ENCODE measurements at regions not wholly inside any gene's neighbourhood (a gene's known extent, or its start where the extent isn't known, plus 50 kb on each side); places are given as distances from the start of the nearest gene placed in this dataset.

DNA sequence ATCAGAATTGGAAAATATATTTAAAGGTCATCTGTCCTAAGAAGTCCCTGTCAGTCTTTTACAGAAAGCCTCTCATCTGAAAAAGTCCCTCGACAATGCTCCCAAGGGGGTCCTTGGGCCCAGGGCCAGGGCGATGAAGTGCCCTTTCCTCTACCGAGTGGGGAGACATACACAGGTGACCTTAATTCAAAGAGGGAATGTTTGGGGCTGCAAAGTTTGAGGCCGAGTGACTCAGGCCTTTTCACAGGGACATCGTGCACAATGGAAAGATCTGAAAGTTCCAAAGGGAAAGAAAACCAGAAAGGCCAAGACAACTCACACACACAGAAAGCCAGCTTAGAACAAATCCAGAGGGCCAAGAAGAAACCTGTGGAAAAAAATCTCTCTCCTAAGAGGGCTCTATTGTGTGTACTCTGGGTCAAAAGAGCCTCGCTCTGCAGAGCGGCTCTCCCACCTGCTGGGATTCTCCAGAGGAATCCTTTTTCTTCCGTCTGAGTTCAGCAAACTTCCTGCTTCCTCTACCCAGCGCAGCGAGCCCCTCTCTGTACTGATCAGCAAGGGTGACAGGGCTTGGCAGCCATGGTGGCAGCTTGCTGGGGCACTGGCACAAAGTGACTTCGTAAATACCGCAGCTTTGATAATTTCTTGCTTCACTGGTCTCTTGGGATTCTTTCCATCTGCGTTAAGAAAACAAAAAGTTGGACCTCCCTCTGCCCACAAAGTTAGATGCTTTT lies 259.1 kb downstream of the OPA1 start:
- no peak for DNase-seq

DNA sequence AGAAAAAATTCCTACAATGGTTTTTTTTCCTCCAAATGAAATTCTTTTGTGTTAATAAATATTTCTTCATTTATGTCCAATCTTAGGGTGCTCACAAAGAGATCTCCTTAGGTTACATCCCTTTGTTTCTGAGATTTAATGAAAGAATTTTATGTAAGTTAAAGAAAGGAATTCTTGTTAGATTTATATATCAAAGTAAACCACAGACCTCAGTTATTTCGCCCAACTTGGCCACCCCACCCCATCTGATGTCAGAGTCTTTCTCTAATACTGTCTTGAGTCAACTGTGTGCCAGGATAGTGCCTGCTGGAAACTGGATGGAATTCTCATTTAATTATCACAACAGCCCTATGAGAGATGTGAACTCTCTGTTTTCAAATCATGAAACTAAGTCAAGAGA lies 259.9 kb downstream of the OPA1 start:
- no peak for DNase-seq

DNA sequence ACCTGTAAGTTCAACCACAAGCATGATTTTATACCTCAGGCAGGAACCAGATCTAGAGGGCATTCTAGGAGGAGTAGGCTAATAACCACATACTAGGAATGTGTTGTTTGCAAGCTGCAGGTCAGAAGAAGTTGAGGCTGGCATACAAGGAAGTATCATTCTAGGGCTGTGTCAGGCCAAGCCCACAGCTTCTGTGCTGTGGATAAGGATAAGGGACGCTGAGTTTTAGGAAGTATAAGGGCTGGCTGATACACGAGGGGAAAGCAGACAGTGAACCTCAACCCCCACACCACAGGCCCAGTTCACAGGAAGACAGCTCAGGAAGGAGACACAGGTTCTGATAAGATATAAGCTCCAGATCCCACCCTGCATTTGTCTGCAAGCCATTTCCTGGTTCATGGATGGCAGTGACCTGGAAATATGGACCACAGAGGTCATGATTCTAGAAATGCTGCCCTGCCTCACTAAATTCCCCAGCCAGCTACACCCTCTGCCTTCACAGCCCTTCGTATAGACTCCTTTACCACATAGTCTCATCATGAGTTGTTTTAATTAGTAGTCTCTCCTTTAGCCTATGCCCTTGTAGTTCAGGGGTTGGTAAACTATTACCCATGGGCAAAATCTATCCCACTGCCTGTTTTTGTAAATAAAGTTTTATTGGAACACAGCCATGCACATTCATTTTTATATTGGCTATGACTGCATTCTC lies 260.7 kb downstream of the OPA1 start:
- no peak for DNase-seq

DNA sequence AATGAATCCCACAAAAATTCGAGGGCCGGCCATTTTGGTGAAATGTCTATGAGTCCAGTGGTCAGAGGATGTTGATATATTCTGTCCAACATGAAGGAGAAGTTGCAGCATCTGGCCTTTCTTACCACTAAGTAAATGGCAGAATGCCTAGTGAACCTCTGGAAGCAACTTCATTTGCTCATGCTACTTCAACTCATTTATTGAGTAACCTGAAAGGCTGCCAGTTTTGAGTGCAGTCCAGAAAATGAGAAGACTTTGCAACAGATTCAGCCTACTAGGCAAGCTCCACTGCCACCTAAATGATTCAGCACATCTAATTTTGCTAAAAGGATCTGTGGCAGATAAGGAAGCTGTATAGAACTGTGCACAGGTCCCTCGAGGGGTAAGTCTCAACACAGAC lies 265.0 kb downstream of the OPA1 start:
- no peak for DNase-seq

DNA sequence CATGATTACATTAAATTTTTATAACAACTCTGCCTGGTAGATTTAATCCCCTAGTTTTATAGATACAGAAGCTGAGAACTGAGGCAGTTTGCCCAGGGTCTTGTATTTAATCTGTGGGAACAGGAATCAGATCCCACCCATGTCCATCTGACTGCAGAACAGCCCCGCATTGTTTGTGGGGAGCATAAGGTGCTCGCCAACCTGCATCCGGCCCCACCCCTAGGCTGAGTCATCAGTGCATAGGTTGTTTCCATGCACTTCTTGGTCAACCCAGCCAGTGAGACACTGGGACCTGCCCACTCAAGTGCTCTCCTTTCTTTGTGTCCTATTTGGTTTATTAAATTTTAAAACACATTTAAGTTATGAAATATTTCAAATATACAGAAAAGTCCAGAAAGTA lies 266.2 kb downstream of the OPA1 start:
- DNase-seq = no peak

DNA sequence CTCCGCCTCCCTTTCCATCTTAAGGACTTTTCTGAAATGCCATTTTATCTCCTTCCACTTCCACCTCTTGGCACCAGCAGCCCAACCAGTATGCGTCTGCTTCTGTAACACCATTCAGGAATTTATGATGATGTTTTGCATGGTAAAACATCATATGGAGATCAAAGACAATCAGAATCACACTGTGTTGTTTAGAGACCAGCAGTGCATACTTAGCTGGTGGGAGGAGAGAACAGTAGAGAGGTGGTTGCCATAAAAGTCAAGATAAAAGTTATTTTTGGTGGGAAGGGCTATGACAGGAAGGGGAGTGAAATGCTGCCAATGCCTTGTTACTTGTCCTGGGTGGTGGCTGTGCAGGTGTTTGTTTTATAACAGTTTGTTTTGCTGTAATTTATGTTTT lies 268.0 kb downstream of the OPA1 start:
- no peak for DNase-seq

DNA sequence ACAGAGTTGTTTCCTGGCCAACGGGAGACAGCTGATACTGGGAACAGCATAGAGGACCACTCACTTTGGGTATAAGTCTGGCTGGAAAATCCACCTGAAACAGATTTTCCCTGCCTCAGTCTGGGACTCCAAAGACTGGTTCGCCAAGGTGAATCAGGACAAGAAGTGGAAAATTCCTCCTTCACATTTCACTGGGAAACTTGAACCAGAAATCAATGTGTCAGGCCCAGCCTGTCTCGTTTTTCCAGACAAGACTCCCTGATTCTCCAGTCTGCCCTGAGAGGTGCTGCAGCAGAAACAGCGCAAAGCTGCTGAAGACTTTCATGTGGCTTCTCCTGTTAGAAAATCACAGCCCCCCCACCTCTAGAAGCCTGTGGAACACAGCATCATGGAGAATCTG lies 269.8 kb downstream of the OPA1 start:
- DNase-seq = no peak

DNA sequence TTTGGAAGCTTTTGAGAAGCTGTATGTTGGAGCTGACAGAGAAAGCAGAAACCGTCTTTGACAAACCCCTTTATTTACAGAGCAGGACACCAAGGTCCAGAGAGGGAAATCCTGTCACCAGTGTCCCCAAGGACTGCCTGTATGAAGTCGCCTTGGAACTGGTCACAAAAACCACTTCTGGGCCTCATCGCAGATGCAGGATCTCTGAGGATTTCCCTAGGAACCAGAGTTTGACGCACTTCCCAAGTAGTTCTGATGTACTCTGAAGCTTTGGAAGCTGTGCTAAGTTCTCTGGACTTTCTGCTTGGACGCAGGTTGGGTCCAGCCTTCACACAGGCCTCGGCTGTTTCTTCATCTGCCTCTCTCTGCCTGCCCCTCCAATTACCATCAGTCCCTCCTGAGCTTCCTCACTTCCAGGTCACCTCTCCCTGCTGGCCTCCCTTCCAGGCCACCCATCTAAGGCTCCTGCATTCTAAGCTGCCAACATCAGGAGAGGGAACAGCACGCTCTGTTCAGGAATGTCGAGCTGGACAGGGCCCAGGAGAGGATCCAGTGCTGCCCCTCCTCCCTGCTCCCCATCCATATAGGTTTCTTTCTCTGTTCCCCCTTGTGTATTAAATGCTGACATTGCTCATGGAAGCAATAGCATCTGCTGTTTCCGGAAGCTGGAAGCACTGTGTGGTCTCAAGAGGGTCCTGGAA lies 270.8 kb downstream of the OPA1 start:
- DNase-seq = no peak

DNA sequence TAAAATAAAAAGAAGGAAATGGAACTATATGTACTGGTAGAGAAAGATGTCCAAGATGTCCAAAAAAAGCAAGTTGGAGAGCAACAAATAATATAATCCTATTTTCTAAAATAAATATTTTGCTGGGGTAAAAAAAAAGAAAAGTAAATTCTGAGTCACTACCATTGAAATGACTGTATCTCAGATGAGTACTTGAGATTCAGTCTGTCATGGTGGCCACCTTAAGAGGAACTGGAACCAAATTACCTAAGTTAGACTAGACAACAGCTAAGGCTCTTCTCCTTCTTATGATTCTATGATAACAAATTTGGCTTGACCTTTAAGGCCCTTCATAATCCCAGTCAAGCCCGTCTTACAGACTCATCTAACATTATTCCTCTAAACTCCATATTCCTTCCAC lies 270.6 kb upstream of the HES1 start:
- no peak for DNase-seq

DNA sequence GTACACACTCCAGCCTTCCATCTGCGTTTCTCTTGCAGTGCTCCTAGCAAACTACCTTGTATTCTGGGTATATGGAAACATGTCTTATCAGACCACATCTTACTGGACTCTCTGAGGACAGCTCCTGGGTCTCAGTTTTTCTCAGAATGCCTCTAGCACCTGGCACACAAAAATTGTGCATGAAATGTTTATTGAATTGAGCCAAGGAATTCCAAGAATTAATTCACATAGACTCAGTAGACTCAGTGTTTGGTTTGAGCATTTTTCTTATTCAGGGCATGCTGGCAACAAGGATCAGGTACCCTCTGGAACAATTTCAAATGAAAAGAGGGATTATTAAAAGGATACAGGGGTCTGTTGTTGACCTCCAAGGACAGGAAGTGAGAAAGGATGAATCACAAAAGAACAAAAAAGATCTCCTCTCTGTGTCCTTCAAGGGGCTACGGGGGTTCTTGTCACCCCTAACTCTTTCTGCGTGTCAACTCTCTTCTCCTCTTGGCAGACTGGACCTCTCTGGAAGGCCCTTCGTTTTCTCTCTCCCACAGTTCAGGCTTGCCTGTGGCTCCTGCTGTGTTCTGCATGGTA lies 270.0 kb upstream of the HES1 start:
- DNase-seq = no peak

DNA sequence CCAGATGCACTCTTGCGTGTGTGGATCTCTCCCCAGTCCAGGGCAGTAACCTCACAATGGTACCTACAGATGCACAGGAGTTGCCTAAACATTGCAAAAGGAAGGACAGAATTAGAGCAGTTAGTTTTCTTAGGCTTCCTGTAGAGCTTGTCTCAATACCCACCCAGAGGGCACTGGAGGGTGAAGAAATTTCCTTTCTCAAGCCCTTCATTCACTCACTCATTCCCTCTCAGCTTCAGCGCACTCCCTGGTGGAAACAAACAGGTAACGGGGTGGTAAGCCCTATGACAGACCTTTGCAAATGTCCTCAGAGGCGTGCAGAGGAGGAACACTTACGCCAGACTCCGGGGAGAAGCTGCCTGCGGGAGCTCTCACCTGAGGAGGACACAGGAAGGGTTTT lies 267.4 kb upstream of the HES1 start:
- no peak for DNase-seq

DNA sequence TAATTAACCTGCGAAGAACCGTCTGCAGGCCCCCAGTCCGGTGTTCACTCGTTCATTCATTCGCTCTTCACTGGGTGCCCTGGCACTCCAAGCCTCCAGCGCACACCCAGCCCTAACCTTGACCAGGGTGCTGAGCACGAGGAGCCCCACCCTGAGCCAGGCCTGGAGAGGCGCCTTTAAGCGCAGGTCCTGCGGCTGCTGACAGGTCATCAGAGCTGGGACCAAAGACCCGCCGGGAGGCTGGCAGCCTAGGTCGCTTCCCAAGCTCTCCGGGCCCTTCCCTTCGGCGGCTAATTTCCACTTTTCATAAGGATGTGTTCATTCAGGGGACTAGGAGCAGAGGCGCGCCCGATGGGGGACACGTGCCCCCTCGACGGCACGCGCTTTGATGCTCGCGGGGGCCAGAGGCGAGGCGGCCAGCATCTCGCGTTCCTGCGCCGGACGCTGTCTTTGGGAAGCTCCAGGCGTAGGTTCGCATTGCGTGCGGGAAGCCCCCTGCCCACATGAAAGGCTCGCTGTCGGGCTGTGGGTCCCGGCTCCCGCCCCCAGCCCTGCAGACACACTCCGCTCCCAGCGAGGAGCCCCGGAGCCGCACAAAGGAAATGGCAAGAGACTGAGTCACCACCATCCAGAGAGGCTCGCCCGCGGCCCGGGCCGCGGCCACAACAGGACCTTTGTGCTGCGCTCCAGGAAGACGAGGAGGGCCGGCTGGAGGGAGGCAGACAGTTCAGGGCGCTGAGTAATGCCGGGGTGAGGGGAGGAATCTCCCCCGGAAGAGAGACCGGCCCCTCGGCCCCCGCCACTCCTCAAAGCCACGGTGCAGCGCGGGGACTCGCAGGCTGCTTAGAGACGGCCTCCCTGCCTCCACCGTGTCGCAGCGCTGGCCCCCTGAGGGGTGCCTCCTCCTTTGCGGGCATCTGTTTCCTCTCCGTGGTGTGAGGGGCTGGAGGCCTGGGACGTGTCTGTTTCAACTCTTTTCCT lies 266.4 kb upstream of the HES1 start:
- DNase-seq = peak; percentile 67

DNA sequence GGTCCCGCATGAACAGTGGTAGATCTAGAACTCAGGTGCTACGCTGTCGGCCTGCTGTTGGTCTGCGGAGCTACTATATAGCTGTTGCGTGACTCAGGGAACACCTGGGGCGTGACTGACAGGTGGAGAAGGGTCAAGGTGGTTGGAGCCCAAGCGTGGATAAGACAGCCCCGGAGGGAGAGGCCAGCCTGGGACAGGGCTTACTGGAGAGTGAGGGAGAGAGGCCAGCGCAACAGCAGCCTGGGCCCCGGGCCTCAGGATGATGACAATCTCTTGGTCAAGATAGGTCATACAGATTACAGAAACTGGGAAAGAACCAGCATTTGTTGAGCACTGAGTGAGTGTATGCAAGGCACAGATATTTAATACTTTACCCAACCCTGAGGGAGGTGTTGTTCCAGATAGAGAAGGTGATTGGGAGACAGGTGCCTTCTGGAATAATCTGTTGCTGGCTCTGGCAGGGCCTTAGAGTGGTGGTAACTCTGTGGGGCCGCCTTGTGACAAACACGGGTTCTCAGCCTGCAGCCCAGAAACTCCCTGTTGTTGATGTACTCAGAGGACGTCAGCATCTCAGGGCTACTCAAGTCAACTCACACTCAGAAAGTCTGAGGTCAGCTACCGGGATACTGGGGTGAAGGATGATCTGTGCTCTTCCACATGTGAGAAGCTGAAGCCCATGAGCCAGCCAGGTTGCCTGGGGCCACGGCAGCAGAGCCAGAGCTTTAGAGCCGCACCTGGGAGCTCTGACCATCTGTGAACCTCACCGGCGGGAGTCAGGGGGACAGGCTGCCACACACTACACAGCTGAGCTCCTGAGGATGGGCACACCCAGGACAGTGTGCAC lies 265.4 kb upstream of the HES1 start:
- no peak for DNase-seq

DNA sequence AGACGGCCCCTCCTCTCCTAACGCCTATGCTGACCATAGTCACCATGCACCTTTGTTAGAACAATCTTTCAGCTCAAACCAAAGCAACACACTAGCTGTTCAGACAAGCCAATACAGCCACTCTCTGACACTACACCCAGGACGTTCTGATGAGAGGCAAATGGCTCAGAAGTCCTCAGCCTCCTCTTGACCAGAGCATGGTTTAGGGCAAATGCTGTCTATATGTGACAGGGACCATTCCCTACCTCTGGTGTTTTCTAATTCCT lies 264.8 kb upstream of the HES1 start:
- DNase-seq = no peak

DNA sequence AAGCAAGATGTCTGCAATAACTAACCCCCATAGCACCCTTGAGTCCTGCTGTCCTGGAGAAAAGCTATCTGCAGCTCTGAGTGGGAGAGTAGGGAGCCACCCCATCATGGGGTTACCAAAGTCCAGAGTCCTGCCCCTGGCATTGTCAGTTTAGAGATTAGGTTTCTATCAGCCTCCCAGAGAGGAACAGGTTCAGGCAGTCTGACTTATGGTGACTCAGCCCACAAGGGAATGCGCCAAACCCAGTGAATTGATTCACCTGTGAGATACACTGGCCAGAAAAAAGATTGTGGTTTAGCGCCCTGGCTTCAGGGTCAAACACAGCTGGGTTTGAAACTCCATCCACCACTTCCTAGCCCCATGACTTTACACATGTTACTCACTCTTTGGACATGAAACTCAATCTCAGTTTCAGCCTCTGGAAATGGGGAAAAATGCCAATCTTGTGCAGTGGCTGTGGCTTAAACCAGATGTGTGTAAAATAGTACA lies 263.6 kb upstream of the HES1 start:
- DNase-seq = no peak

DNA sequence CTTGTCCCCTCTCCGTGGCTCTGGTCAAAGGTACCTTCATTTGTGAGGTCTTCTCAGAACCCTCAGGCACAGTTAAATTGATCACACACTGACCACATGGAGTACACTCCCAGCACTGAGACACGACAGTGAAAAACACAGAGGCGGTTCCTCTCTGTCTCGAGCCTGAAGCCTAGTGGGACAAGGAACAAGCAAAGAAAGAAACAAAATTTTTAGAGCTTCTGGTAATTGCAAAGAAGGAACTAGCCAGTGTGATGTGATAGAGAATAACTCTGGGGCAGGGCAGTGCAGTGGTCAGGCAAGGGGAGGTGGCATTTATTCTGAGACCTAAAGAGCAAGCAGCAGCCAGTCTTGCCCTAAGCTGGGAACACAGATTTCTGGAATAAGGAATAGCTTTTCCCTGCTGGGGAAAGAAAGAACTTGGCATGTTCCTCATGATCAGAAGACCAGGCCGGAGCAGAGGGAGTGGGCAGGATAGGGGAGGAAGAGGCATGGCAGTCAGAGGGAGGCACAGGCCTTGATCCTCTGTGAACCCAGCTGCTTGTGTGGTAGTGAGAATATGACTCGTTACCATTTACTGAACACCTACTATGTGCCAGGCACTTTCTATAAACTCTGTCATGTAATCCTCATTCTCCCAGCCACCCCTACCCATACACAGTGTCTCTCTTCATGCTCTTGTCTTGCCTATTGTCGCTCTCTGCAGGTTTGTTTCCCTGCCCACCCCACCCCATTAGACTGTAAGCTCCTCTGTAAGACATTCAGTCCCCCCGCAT lies 262.3 kb upstream of the HES1 start:
- no peak for DNase-seq

DNA sequence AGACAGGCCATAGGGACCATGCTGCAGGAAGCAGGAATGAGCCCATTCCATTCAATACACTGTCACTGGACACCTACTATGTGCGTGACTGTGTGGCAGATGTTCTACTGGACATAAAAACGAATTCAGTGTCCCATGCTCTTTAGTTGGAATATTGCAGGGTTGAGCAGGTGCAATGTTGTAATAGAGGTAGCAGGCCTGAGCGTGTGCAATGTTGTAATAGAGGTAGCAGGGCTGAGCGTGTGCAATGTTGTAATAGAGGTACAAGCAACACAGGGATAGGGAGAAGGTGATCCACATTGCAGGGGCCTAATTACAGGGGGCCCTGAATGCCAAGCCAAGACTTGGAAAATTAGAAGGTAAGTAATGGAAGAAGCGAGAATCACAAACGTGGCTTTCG lies 261.4 kb upstream of the HES1 start:
- DNase-seq = no peak

DNA sequence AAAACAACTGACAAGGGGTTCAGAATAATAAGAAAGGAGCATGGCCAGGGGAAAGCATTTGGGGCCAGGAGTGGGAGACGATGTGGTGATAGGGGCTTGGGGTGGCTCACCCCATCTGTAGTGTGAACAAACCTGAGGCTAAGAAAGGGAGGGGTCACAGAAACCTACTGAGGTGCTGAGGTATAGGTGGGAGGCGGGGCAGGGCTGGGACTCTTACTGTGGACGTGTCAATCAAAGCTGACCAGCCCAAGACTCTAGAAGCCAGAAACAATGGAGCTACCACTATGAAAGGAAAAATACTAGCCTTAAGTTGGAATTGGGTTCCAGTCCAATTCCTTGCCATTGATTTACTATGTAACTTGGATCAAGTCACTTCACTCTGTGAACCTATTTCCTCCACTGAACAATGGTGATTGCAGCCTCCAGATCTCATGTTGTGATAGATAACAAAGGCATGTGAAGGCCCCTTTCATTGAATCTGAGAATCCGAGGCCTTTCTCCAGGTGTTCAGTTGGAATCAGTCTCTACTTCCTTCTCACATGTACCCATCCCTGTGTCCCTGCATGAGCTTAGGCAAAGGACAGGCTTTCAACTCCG lies 260.9 kb upstream of the HES1 start:
- DNase-seq = no peak

DNA sequence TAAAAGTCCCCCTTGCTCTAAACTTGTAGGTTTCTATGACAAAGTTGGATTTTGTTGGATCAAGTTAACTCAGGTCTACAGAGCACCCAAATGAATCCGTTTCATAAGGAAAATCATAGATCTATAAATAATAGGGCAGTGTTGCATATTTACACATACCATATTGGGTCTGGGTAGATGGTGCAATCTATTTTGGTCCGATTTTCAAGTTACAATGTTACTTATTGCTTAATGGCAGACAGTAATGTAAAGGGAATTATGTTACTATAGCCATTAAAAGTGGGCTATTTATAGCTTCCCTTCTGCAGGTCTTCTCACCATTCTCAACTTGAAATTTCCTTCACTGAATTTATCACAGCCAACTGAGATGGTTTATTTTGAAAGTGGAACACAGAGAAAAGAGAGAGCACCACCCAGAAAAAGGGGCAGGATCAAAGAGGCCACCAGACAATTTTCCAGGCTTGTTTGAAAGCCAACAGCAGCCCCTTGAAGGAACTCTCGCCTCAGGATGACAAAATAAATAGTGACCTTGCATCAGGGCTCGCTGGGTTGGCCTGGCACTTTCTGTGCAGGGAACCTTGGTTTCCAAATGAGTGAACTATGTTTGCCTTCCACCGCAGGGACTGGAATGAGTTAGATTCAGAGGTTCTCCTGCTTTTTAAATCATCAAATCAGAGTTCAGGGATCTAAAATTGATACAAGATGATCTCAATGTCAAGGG lies 260.2 kb upstream of the HES1 start:
- no peak for DNase-seq

All from right forelimb (tissue), 1 donor.